ENCODE measurements at regions not wholly inside any gene's neighbourhood (a gene's known extent, or its start where the extent isn't known, plus 50 kb on each side); places are given as distances from the start of the nearest gene placed in this dataset.

DNA sequence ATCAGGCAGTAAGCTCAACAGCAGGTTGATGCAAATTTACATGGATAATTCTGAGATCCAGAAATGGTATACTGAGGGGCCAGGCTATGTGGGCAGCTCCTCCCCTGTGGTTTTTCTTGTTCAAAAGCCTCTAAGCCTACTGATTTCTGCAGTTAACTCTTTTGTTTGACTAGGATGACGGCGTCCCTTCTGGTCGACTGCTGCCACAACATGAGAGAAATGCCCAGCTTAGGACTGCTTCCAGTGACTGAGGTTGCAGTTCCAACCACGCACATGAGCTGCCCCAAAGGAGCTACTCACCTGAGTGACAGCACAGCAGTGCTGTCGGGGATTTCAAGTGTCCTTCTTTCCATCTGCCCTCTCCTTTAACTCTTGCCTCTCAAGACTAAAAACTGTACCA is 973.0 kb upstream of the GHITM start:
- TF ChIP-seq TAF1 (IDR thresholded peaks at IDR 0.05; ENCODE audit: borderline replicate concordance, low read depth, low read length) = no peak
- no peak for TF ChIP-seq POLR2A (IDR thresholded peaks at IDR 0.05; ENCODE audit: low read depth, low read length)
- no peak for TF ChIP-seq POLR2AphosphoS5 (IDR thresholded peaks at IDR 0.05; ENCODE audit: low read depth, low read length)
- FAIRE-seq (no peak), DNase-seq (ENCODE audit: insufficient read length) (no peak)

DNA sequence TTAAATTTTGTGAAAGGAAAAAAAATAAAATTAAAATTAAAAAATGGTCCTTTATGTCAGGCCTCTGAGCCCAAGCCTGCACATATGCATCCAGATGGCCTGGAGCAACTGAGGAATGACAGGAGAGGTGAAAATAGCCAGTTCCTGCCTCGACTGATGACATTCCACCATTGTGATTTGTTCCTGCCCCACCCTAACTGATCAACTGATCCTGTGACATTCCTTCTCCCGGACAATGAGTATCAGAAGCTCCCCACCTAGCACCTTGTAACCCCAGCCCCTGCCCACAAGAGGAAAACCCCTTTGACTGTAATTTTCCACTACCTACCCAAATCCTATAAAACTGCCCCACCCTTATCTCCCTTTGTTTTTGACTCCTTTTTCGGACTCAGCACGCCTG is 972.2 kb upstream of the GHITM start:
- FAIRE-seq = no peak
- TF ChIP-seq TAF1 (IDR thresholded peaks at IDR 0.05; ENCODE audit: borderline replicate concordance, low read depth, low read length) (no peak), POLR2A (IDR thresholded peaks at IDR 0.05; ENCODE audit: low read depth, low read length) (no peak), POLR2AphosphoS5 (IDR thresholded peaks at IDR 0.05; ENCODE audit: low read depth, low read length) (no peak)
- no peak for DNase-seq (ENCODE audit: insufficient read length)

DNA sequence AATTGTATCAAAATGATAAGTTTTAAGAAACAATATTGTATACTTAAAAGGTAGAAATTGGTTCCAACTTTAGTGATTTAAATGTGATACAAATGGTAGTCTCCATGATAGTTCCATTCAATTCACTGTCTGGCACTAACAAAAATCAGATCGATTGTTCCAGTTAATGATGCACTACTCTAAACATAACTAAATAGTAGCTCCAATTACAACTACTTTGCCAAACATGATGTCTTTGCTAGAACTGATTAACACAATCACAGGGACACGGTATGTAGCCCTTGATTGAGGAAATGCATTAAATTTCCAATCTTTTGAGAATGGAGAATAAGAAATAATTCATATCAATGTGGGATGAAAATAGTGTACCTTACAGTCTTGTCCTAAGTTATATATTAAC is 962.4 kb upstream of the GHITM start:
- DNase-seq (ENCODE audit: insufficient read length) (no peak), FAIRE-seq (no peak)
- TF ChIP-seq POLR2A (IDR thresholded peaks at IDR 0.05; ENCODE audit: low read depth, low read length) = no peak
- no peak for TF ChIP-seq POLR2AphosphoS5 (IDR thresholded peaks at IDR 0.05; ENCODE audit: low read depth, low read length)
- TF ChIP-seq TAF1 (IDR thresholded peaks at IDR 0.05; ENCODE audit: borderline replicate concordance, low read depth, low read length) = no peak

DNA sequence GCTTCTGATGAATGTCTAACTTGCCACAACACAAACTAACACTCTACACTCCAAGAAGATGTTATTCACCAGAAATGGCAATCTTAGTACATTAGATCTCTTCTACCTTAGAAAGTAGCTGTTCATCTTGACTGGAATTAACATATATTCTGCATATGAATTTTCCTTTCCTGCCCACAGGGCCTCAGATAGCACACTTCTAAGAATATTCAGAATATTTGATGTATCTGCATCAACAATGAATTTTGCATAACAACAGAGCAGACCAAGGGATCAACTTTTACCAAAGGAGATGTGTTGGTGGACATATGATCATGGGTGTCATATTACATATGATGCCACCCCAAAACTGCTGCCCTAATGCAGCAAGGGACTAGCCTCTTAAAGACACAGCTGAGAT is 960.8 kb upstream of the GHITM start:
- TF ChIP-seq POLR2A (IDR thresholded peaks at IDR 0.05; ENCODE audit: low read depth, low read length) = no peak
- TF ChIP-seq POLR2AphosphoS5 (IDR thresholded peaks at IDR 0.05; ENCODE audit: low read depth, low read length) = no peak
- TF ChIP-seq TAF1 (IDR thresholded peaks at IDR 0.05; ENCODE audit: borderline replicate concordance, low read depth, low read length) = no peak
- FAIRE-seq = no peak
- DNase-seq (ENCODE audit: insufficient read length) = no peak

DNA sequence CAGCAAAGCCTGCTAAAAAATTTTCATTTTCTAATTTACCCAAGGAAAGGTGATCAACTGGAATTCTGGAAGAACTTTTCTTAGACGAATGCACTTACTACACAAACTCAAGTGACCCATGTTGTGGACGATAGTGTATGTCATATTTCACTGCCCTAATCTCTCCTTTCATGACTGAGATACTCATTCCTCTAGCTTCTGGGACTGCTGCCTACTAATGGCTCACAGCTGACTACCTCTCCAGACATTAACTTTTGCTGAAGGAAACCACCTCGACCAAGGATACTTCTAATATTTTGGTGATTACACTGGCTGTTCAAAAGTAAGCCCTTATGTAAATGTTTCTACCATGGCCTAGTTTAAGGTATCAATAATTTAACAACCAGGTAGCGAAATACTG is 959.9 kb upstream of the GHITM start:
- TF ChIP-seq POLR2AphosphoS5 (IDR thresholded peaks at IDR 0.05; ENCODE audit: low read depth, low read length) (no peak), POLR2A (IDR thresholded peaks at IDR 0.05; ENCODE audit: low read depth, low read length) (no peak), TAF1 (IDR thresholded peaks at IDR 0.05; ENCODE audit: borderline replicate concordance, low read depth, low read length) (no peak)
- FAIRE-seq = no peak
- no peak for DNase-seq (ENCODE audit: insufficient read length)

DNA sequence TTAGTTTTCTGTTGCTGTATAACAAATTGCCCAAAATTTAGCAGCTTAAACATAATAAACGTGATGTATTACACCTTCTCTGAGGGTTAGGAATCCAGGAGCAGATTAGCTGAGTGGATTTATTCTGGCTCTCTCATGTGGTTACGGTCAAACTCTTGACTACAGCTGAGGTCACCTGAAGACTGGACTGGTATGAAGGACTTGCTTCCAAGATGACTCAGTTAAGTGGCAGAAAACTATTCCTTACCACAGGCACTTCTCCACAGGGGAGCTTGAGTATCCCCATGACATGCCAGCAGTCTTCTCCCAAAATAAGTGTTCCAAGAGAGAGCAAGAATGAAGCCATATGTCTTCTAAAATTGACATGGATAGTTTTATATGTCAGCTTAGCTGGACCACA is 957.2 kb upstream of the GHITM start:
- TF ChIP-seq TAF1 (IDR thresholded peaks at IDR 0.05; ENCODE audit: borderline replicate concordance, low read depth, low read length) (no peak), POLR2AphosphoS5 (IDR thresholded peaks at IDR 0.05; ENCODE audit: low read depth, low read length) (no peak), POLR2A (IDR thresholded peaks at IDR 0.05; ENCODE audit: low read depth, low read length) (no peak)

DNA sequence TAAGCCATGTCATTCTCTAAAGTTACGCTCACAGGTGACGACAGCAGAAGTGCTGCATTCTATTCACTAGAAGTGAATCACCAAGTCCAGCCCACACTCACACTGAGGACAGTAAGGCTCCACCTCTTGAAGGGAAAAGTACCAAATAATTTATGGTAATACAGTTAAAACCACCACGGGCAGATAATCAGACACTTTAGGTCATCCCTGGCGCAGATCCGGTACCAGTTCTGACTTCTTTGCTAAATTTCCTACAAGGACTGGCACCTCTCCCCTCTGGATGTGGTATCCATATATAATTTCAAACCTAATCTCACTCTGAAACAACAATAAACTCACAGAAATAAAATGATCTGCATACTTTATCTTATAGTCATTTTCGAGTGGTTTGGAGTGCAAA is 954.7 kb upstream of the GHITM start:
- no peak for DNase-seq (ENCODE audit: insufficient read length)
- no peak for TF ChIP-seq TAF1 (IDR thresholded peaks at IDR 0.05; ENCODE audit: borderline replicate concordance, low read depth, low read length)
- no peak for TF ChIP-seq POLR2A (IDR thresholded peaks at IDR 0.05; ENCODE audit: low read depth, low read length)
- no peak for TF ChIP-seq POLR2AphosphoS5 (IDR thresholded peaks at IDR 0.05; ENCODE audit: low read depth, low read length)
- FAIRE-seq = no peak

More for the DNA sequence above, 957.2 kb upstream of the GHITM start:
- DNase-seq (ENCODE audit: insufficient read length) (no peak), FAIRE-seq (no peak)

DNA sequence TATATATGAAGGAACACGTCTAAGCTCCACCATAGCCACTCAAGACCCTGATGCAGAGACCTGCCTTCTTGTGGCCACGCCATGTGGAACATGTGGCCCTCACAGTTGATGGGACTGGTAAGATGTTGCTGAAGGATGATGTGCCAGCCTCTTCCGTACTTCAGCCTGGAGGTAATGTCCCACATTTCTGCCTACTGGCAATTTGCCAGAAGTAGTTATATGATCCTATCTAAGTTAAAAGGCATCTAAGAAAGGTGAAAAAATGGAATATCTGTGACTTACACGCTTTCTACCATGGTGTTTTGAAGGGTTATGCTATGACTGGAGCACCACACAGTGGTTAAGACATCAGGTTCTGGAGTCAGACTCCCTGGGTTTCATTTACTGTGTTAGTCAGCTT is 948.7 kb upstream of the GHITM start:
- no peak for FAIRE-seq
- TF ChIP-seq POLR2AphosphoS5 (IDR thresholded peaks at IDR 0.05; ENCODE audit: low read depth, low read length) (no peak), TAF1 (IDR thresholded peaks at IDR 0.05; ENCODE audit: borderline replicate concordance, low read depth, low read length) (no peak), POLR2A (IDR thresholded peaks at IDR 0.05; ENCODE audit: low read depth, low read length) (no peak)
- no peak for DNase-seq (ENCODE audit: insufficient read length)

DNA sequence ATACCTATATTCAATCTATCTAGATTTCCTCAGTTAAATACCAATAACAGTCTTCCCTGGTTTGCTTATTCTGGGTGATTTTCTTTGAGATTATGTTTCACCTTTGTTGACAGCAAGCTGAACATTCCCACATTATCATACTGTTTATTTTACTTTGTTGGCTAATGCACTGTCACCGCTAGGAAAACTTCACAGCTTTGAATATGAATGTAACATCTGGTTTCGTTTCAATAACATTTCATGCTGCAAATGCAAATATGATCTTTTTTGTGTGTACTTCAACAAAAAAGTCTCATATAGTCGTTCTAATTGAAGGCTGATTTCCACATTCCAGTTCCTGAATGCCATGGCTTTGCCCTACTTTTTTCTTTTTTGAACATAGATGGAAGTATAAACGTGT is 946.3 kb upstream of the GHITM start:
- no peak for TF ChIP-seq POLR2A (IDR thresholded peaks at IDR 0.05; ENCODE audit: low read depth, low read length)
- no peak for TF ChIP-seq TAF1 (IDR thresholded peaks at IDR 0.05; ENCODE audit: borderline replicate concordance, low read depth, low read length)
- TF ChIP-seq POLR2AphosphoS5 (IDR thresholded peaks at IDR 0.05; ENCODE audit: low read depth, low read length) = no peak
- DNase-seq (ENCODE audit: insufficient read length) (no peak), FAIRE-seq (no peak)

DNA sequence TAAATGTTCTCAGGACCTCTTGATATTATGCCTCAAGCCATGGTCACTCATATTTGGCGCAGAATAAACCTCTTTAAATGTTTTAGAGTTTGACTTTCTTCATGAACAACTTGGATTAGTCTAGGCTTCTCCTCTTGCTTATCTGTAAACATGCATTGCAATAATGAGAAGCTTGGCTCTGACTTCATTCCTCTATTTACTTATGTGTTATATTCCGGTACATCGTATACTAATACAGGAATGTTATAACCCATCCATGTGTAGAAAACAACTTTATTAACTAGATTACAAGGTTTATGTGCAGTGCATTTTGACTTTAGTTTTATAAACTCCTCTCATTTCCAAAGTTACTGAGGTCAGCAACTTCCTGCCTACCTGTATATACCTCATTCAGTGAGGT is 944.3 kb upstream of the GHITM start:
- no peak for TF ChIP-seq POLR2AphosphoS5 (IDR thresholded peaks at IDR 0.05; ENCODE audit: low read depth, low read length)
- TF ChIP-seq POLR2A (IDR thresholded peaks at IDR 0.05; ENCODE audit: low read depth, low read length) = no peak
- no peak for TF ChIP-seq TAF1 (IDR thresholded peaks at IDR 0.05; ENCODE audit: borderline replicate concordance, low read depth, low read length)
- DNase-seq (ENCODE audit: insufficient read length) (no peak), FAIRE-seq (no peak)

DNA sequence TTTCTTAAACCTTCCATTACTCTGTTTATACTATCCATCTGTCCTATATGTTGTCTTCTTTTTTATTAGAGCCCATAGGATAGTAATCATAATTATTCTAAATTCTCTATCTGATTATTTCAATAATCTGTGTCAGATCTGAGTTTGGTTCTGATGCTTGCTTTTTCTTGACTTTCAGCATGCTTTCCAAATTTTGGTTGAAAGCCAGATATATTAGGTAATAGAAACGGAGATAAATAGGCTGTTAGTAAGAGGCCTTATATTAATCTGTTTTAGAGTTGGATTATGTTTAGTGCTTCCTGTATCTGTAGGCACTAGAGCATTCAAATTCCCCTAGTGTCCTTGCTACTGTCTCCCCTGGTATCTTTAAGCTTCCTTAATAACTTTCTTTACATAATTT is 939.9 kb upstream of the GHITM start:
- FAIRE-seq = no peak
- TF ChIP-seq POLR2AphosphoS5 (IDR thresholded peaks at IDR 0.05; ENCODE audit: low read depth, low read length) (no peak), TAF1 (IDR thresholded peaks at IDR 0.05; ENCODE audit: borderline replicate concordance, low read depth, low read length) (no peak), POLR2A (IDR thresholded peaks at IDR 0.05; ENCODE audit: low read depth, low read length) (no peak)
- DNase-seq (ENCODE audit: insufficient read length) = no peak

DNA sequence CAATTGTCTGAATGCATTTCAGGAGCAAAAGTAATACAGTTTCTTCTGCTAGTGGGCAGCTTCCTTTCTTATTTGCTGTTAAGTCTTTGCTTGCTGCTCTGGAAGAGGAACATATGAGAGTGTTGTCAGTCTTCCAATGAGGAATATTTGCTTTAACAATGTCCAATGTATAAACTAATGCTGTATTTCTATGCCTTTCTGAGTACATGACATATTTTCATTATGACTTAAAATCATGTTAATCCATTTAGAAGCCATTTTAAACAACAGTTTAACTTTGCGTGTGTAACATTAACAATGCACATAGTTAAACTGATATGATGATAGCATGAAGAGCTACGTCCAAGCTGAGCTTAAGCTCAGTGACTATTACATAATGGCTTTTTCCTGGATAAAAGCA is 933.4 kb upstream of the GHITM start:
- TF ChIP-seq TAF1 (IDR thresholded peaks at IDR 0.05; ENCODE audit: borderline replicate concordance, low read depth, low read length) = no peak
- DNase-seq (ENCODE audit: insufficient read length) (no peak), FAIRE-seq (no peak)
